GM18861 (cell line): ENCODE measurements at regions not wholly inside any gene's neighbourhood (a gene's known extent, or its start where the extent isn't known, plus 50 kb on each side); places are given as distances from the start of the nearest gene placed in this dataset.

ENCODE experiments used
- ATAC-seq: cut with Tn5 transposase; IDR thresholded peaks from one replicate; pipeline ENCODE4 v1.9.1; 2021; ENCODE audit not compliant: unreplicated experiment

GRCh38 chr4:158010361-158010760 is 162.5 kb downstream of the GASK1B start:
- ATAC-seq: no peak

- ATAC-seq: no peak
These were observed 164.1 kb downstream of the GASK1B start for GRCh38 chr4:158008551-158009218.

GRCh38 chr4:158007566-158007965 is 165.3 kb downstream of the GASK1B start:
- ATAC-seq: no peak

- no peak for ATAC-seq
These were observed 165.8 kb downstream of the GASK1B start for GRCh38 chr4:158006990-158007389.

GRCh38 chr4:158005021-158005420 is 167.8 kb downstream of the GASK1B start:
- no peak for ATAC-seq

- no peak for ATAC-seq
These were observed 168.7 kb downstream of the GASK1B start for GRCh38 chr4:158004101-158004500.

- no peak for ATAC-seq
These were observed 169.6 kb downstream of the GASK1B start for GRCh38 chr4:158003212-158003611.

GRCh38 chr4:158002173-158002572 is 170.7 kb downstream of the GASK1B start:
- ATAC-seq: no peak

GRCh38 chr4:158001756-158002155 is 171.1 kb downstream of the GASK1B start:
- no peak for ATAC-seq

GRCh38 chr4:157999723-158000122 is 173.1 kb downstream of the GASK1B start:
- ATAC-seq: no peak

GRCh38 chr4:157997296-157997695 is 175.5 kb downstream of the GASK1B start:
- ATAC-seq: no peak

- no peak for ATAC-seq
These were observed 176.5 kb downstream of the GASK1B start for GRCh38 chr4:157996061-157997028.

GRCh38 chr4:157994863-157995262 is 178.0 kb downstream of the GASK1B start:
- no peak for ATAC-seq

GRCh38 chr4:157992948-157993839 is 179.6 kb downstream of the GASK1B start:
- ATAC-seq: no peak

GRCh38 chr4:157992038-157992705 is 180.7 kb downstream of the GASK1B start:
- ATAC-seq: no peak

- ATAC-seq: no peak
These were observed 184.2 kb downstream of the GASK1B start for GRCh38 chr4:157988641-157989040.

GRCh38 chr4:157984285-157984911 is 188.4 kb downstream of the GASK1B start:
- ATAC-seq: no peak

- ATAC-seq: no peak
These were observed 189.5 kb downstream of the GASK1B start for GRCh38 chr4:157983300-157983699.

GRCh38 chr4:157980158-157980557 is 192.7 kb downstream of the GASK1B start:
- no peak for ATAC-seq
